IMR-90 (cell line): ENCODE measurements at regions not wholly inside any gene's neighbourhood (a gene's known extent, or its start where the extent isn't known, plus 50 kb on each side); places are given as distances from the start of the nearest gene placed in this dataset.

ENCODE experiments used
- BHLHE40 ChIP-seq: fragments of 150-350 bp; IDR thresholded peaks from 2 replicates; pipeline ENCODE4 v1.6.1; 2016; ENCODE audit warnings: mild to moderate bottlenecking, low read depth, low read length
- CEBPB ChIP-seq: IDR thresholded peaks from 2 replicates; pipeline ENCODE4 v1.6.1; 2012; ENCODE audit warnings: low read depth, low read length, improper control_type of control experiment
- CHD1 ChIP-seq: IDR thresholded peaks from 2 replicates; pipeline ENCODE4 v1.6.1; 2012; ENCODE audit warnings: low read depth, low read length, improper control_type of control experiment
- ELK1 ChIP-seq: fragments of 150-350 bp; IDR thresholded peaks from 2 replicates; pipeline ENCODE4 v1.6.1; 2016; ENCODE audit warnings: low read depth, mild to moderate bottlenecking, low read length, moderate library complexity, borderline replicate concordance
- FOS ChIP-seq: fragments of 150-350 bp; IDR thresholded peaks from 2 replicates; pipeline ENCODE4 v1.6.1; 2016; ENCODE audit warnings: low read depth, low read length
- MAFK ChIP-seq: IDR thresholded peaks from 2 replicates; pipeline ENCODE4 v1.6.1; 2012; ENCODE audit warnings: low read depth, low read length, improper control_type of control experiment
- RAD21 ChIP-seq: IDR thresholded peaks from 2 replicates; pipeline ENCODE4 v1.6.1; 2012; ENCODE audit warnings: low read length, improper control_type of control experiment
- RFX5 ChIP-seq: IDR thresholded peaks from 2 replicates; pipeline ENCODE4 v1.8.0; 2012; ENCODE audit warnings: low read depth, mild to moderate bottlenecking, low read length, moderate library complexity
- TF ChIP-seq, protein P1 (sequence below): conservative IDR thresholded peaks from 2 replicates; pipeline ENCODE4 v1.5.1; 2012; ENCODE audit warnings: mild to moderate bottlenecking, low read depth, low read length, improper control_type of control experiment

DNA sequence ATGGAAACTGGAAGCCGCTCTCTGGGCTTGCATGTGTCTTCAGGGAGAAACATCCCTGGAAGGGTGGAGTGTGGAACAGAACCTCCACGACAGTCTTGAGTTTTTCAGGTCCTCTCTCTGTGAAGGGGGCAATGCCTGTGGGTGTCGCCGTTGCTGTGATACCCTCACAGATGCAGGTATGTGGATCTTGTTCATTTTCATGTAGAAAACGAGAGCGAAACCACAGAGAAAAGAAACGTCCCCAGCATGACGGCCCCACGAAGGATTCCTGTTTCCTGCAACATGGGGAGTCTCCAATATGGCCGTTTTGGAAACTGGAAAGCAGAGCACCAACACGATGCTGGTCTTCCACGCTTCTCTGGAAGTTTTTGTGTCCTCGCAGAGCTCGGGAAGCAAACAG lies 187.9 kb downstream of the ALG10 start:
- TF ChIP-seq MAFK, result no peak
- no peak for TF ChIP-seq RFX5
- TF ChIP-seq CEBPB, result no peak
- TF ChIP-seq, protein P1, sequence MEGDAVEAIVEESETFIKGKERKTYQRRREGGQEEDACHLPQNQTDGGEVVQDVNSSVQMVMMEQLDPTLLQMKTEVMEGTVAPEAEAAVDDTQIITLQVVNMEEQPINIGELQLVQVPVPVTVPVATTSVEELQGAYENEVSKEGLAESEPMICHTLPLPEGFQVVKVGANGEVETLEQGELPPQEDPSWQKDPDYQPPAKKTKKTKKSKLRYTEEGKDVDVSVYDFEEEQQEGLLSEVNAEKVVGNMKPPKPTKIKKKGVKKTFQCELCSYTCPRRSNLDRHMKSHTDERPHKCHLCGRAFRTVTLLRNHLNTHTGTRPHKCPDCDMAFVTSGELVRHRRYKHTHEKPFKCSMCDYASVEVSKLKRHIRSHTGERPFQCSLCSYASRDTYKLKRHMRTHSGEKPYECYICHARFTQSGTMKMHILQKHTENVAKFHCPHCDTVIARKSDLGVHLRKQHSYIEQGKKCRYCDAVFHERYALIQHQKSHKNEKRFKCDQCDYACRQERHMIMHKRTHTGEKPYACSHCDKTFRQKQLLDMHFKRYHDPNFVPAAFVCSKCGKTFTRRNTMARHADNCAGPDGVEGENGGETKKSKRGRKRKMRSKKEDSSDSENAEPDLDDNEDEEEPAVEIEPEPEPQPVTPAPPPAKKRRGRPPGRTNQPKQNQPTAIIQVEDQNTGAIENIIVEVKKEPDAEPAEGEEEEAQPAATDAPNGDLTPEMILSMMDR, result no peak
- TF ChIP-seq BHLHE40, result no peak
- no peak for TF ChIP-seq CHD1
- no peak for TF ChIP-seq ELK1
- no peak for TF ChIP-seq FOS
- no peak for TF ChIP-seq RAD21
